Loucy (cell line): ENCODE measurements at regions not wholly inside any gene's neighbourhood (a gene's known extent, or its start where the extent isn't known, plus 50 kb on each side); places are given as distances from the start of the nearest gene placed in this dataset.
"Not testable (repeated sequence)": the region's sequence is repeated elsewhere in the genome, so short reads cannot be mapped to it uniquely, and the experiment has no call there.

ENCODE experiments used
- H2AFZ ChIP-seq: fragments of 200-600 bp; sonication (generic); 2 replicates; pipeline ENCODE4 v1.6.0; 2016; ENCODE audit warnings: antibody characterized with exemption, mild to moderate bottlenecking, low read length, moderate library complexity
- H3F3A ChIP-seq: fragments of 200-600 bp; 2 replicates; pipeline ENCODE4 v1.6.0; 2016; ENCODE audit warnings: antibody characterized with exemption, low read depth, mild to moderate bottlenecking
- H3K27me3 ChIP-seq: fragments of 200-600 bp; sonication (generic); 2 replicates; pipeline ENCODE4 v1.6.1; 2014; ENCODE audit warnings: low read length, mild to moderate bottlenecking; ENCODE audit not compliant: insufficient read depth, poor library complexity, severe bottlenecking
- H3K36me3 ChIP-seq: fragments of 200-600 bp; sonication (generic); 2 replicates; pipeline ENCODE4 v1.6.1; 2016; ENCODE audit warnings: low read length; ENCODE audit not compliant: insufficient read depth
- H3K4me1 ChIP-seq: fragments of 200-600 bp; sonication (generic); 2 replicates; pipeline ENCODE4 v1.5.1; 2014; ENCODE audit warnings: low read length, mild to moderate bottlenecking; ENCODE audit not compliant: insufficient read depth, poor library complexity, severe bottlenecking
- H3K4me2 ChIP-seq: fragments of 200-600 bp; sonication (generic); 2 replicates; pipeline ENCODE4 v1.6.0; 2014; ENCODE audit warnings: antibody characterized with exemption, low read length, low read depth, mild to moderate bottlenecking; ENCODE audit not compliant: poor library complexity, severe bottlenecking
- H3K4me3 ChIP-seq: fragments of 200-600 bp; sonication (generic); 2 replicates; pipeline ENCODE4 v1.5.1; 2014; ENCODE audit warnings: low read length, mild to moderate bottlenecking, mixed read lengths; ENCODE audit not compliant: poor library complexity, severe bottlenecking
- H3K79me2 ChIP-seq: fragments of 200-600 bp; sonication (generic); 2 replicates; pipeline ENCODE4 v1.6.1; 2014; ENCODE audit warnings: low read length; ENCODE audit not compliant: insufficient read depth
- H3K9ac ChIP-seq: fragments of 200-600 bp; sonication (generic); 2 replicates; pipeline ENCODE4 v1.6.0; 2014; ENCODE audit warnings: mild to moderate bottlenecking, low read depth, low read length, moderate library complexity; ENCODE audit not compliant: poor library complexity, severe bottlenecking
- H3K9me2 ChIP-seq: fragments of 200-600 bp; sonication (generic); replicated peaks from 2 replicates; pipeline ENCODE4 v1.6.1; 2016; ENCODE audit warnings: low read depth, low read length, mixed read lengths
- H3K9me3 ChIP-seq: fragments of 200-600 bp; sonication (generic); 2 replicates; pipeline ENCODE4 v1.6.1; 2014; ENCODE audit warnings: mild to moderate bottlenecking, antibody characterized with exemption, low read length, low read depth; ENCODE audit not compliant: insufficient read depth
- H4K20me1 ChIP-seq: fragments of 200-600 bp; sonication (generic); 2 replicates; pipeline ENCODE4 v1.6.0; 2014; ENCODE audit warnings: antibody characterized with exemption, low read length, mild to moderate bottlenecking; ENCODE audit not compliant: insufficient read depth, poor library complexity, severe bottlenecking
- CTCF ChIP-seq: fragments of 200-600 bp; sonication (generic); conservative IDR thresholded peaks from 2 replicates; pipeline ENCODE4 v1.5.1; 2014; ENCODE audit warnings: mild to moderate bottlenecking, antibody characterized with exemption, low read length
- EZH2phosphoT487 ChIP-seq: fragments of 200-600 bp; IDR thresholded peaks from 2 replicates; pipeline ENCODE4 v1.6.1; 2018; ENCODE audit warnings: antibody characterized with exemption, mild to moderate bottlenecking, moderate library complexity, borderline replicate concordance

- H3F3A ChIP-seq: no peaks in the 10 kb centered on the region
- no peak overlapping the region for H3K9ac ChIP-seq
- TF ChIP-seq CTCF (no peak), EZH2phosphoT487 (no peak)
- H3K4me3 ChIP-seq: no peak overlapping the region
- no peak overlapping the region for H2AFZ ChIP-seq
- H3K9me3 ChIP-seq: no peaks in the 10 kb centered on the region
- no peaks in the 10 kb centered on the region for H3K36me3 ChIP-seq
- no peak overlapping the region for H3K4me2 ChIP-seq
- no peaks in the 10 kb centered on the region for H4K20me1 ChIP-seq
- H3K79me2 ChIP-seq: no peaks in the 10 kb centered on the region
- peaks cover 6% of the 10 kb centered on the region for H3K4me1 ChIP-seq
- H3K27me3 ChIP-seq: no peaks in the 10 kb centered on the region
- no peaks in the 10 kb centered on the region for H3K9me2 ChIP-seq
These were observed 109.9 kb downstream of the TMEM182 start for GRCh38 chr2:102871707-102872106.

GRCh38 chr2:102872388-102872787 lies 110.6 kb downstream of the TMEM182 start:
- Histone ChIP-seq H3K79me2 (no peaks in the 10 kb centered on the region), H3K4me2 (no peak overlapping the region), H3K27me3 (no peaks in the 10 kb centered on the region), H3K9me2 (no peaks in the 10 kb centered on the region), H3K9me3 (no peaks in the 10 kb centered on the region), H4K20me1 (no peaks in the 10 kb centered on the region), H3K4me1 (peaks cover 6% of the 10 kb centered on the region), H3K9ac (no peak overlapping the region), H3F3A (no peaks in the 10 kb centered on the region), H3K36me3 (no peaks in the 10 kb centered on the region), H2AFZ (no peak overlapping the region; the same call in 1 of the 2 replicates), H3K4me3 (no peak overlapping the region)
- peak; percentile 50 for TF ChIP-seq CTCF
- TF ChIP-seq EZH2phosphoT487: no peak

GRCh38 chr2:102879513-102879912 lies 117.7 kb downstream of the TMEM182 start:
- H3K4me2 ChIP-seq, H3K36me3 ChIP-seq, H3K4me1 ChIP-seq, H3F3A ChIP-seq, H3K27me3 ChIP-seq, H3K9me3 ChIP-seq, H3K9me2 ChIP-seq, H4K20me1 ChIP-seq, H3K4me3 ChIP-seq, H3K9ac ChIP-seq, H3K79me2 ChIP-seq, H2AFZ ChIP-seq: not testable (repeated sequence)

GRCh38 chr2:102880731-102881130 lies 118.9 kb downstream of the TMEM182 start:
- Histone ChIP-seq H4K20me1 (no peaks in the 10 kb centered on the region), H3K4me3 (no peak overlapping the region), H3K9me2 (no peaks in the 10 kb centered on the region), H3K36me3 (no peaks in the 10 kb centered on the region), H3K4me2 (no peak overlapping the region), H3K27me3 (no peaks in the 10 kb centered on the region), H3K9ac (no peak overlapping the region), H3K4me1 (peaks cover 3% of the 10 kb centered on the region), H3F3A (no peaks in the 10 kb centered on the region), H3K9me3 (no peaks in the 10 kb centered on the region), H2AFZ (peak overlapping the region; percentile 11; the same call in 1 of the 2 replicates), H3K79me2 (no peaks in the 10 kb centered on the region)
- TF ChIP-seq EZH2phosphoT487 (no peak), CTCF (no peak)
